ENCODE measurements at regions not wholly inside any gene's neighbourhood (a gene's known extent, or its start where the extent isn't known, plus 50 kb on each side); places are given as distances from the start of the nearest gene placed in this dataset.
"Not testable (repeated sequence)": the region's sequence is repeated elsewhere in the genome, so short reads cannot be mapped to it uniquely, and the experiment has no call there.

- FAIRE-seq, result no peak
Measured at GRCh38 chr19:34044021-34044420, 128.3 kb upstream of the LSM14A start.

- FAIRE-seq, result no peak
Measured at GRCh38 chr19:34049944-34050343, 122.4 kb upstream of the LSM14A start.

- FAIRE-seq, result not testable (repeated sequence)
Measured at GRCh38 chr19:34050430-34050829, 121.9 kb upstream of the LSM14A start.

GRCh38 chr19:34051255-34051654 is 121.0 kb upstream of the LSM14A start:
- FAIRE-seq, result no peak

GRCh38 chr19:34057155-34057554 is 115.1 kb upstream of the LSM14A start:
- no peak for FAIRE-seq

GRCh38 chr19:34066007-34066643 is 106.2 kb upstream of the LSM14A start:
- FAIRE-seq, result no peak

GRCh38 chr19:34067861-34068271 is 104.4 kb upstream of the LSM14A start:
- no peak for FAIRE-seq

- FAIRE-seq, result no peak
Measured at GRCh38 chr19:34075661-34076091, 96.6 kb upstream of the LSM14A start.

GRCh38 chr19:34082289-34083077 is 89.8 kb upstream of the LSM14A start:
- FAIRE-seq, result no peak

- FAIRE-seq, result no peak
Measured at GRCh38 chr19:34084396-34085145, 87.7 kb upstream of the LSM14A start.

GRCh38 chr19:34085336-34085735 is 87.0 kb upstream of the LSM14A start:
- FAIRE-seq, result no peak

GRCh38 chr19:34088292-34088691 is 84.0 kb upstream of the LSM14A start:
- FAIRE-seq, result no peak

- no peak for FAIRE-seq
Measured at GRCh38 chr19:34089566-34089965, 82.7 kb upstream of the LSM14A start.

- no peak for FAIRE-seq
Measured at GRCh38 chr19:34094960-34095359, 77.3 kb upstream of the LSM14A start.

- FAIRE-seq, result not testable (repeated sequence)
Measured at GRCh38 chr19:34095411-34095810, 76.9 kb upstream of the LSM14A start.

- FAIRE-seq, result peak; percentile 92
Measured at GRCh38 chr19:34096020-34096915, 76.0 kb upstream of the LSM14A start.

GRCh38 chr19:34104096-34104495 is 68.2 kb upstream of the LSM14A start:
- no peak for FAIRE-seq

- FAIRE-seq, result no peak
Measured at GRCh38 chr19:34104557-34104956, 67.7 kb upstream of the LSM14A start.

GRCh38 chr19:34109596-34109995 is 62.7 kb upstream of the LSM14A start:
- FAIRE-seq, result no peak

- FAIRE-seq, result no peak
Measured at GRCh38 chr19:34118879-34119748, 53.2 kb upstream of the LSM14A start.

- no peak for FAIRE-seq
Measured at GRCh38 chr19:34120141-34120540, 52.2 kb upstream of the LSM14A start.
